HCT116 (cell line): ENCODE measurements at regions not wholly inside any gene's neighbourhood (a gene's known extent, or its start where the extent isn't known, plus 50 kb on each side); places are given as distances from the start of the nearest gene placed in this dataset.

Source experiments
- CTCF ChIP-seq, 3 experiments: fragments of 200-600 bp in 1 of 3; sonication (generic) in 1 of 3; IDR thresholded peaks in 2 of 3; conservative IDR thresholded peaks in 1 of 3; 2 replicates each; pipeline ENCODE4 v1.5.1; 2012 to 2017; ENCODE audit warnings: low read depth in 2 of 3, low read length in 2 of 3, antibody characterized with exemption in 1 of 3, borderline replicate concordance in 1 of 3, control low read depth in 1 of 3, mild to moderate bottlenecking in 1 of 3, mixed read lengths in 1 of 3, mixed run types in 1 of 3, moderate library complexity in 1 of 3; ENCODE audit not compliant: insufficient read depth in 1 of 3
- EGR1 ChIP-seq: IDR thresholded peaks from 2 replicates; pipeline ENCODE4 v1.6.1; 2012; ENCODE audit warnings: low read depth
- MAX ChIP-seq: IDR thresholded peaks from 2 replicates; pipeline ENCODE4 v1.6.1; 2012
- POLR2A ChIP-seq: IDR thresholded peaks from 2 replicates; pipeline ENCODE4 v1.7.0; 2011; ENCODE audit warnings: borderline replicate concordance; ENCODE audit not compliant: insufficient read depth, insufficient read length; ENCODE audit errors: extremely low read depth
- POLR2AphosphoS5 ChIP-seq: IDR thresholded peaks from 2 replicates; pipeline ENCODE4 v1.6.1; 2011; ENCODE audit warnings: mild to moderate bottlenecking, low read depth, low read length, moderate library complexity
- RAD21 ChIP-seq: IDR thresholded peaks from 2 replicates; pipeline ENCODE4 v1.6.1; 2012; ENCODE audit warnings: low read depth, mild to moderate bottlenecking
- TCF7L2 ChIP-seq: IDR thresholded peaks from 2 replicates; pipeline ENCODE4 v1.7.0; 2011; ENCODE audit warnings: borderline replicate concordance, inconsistent platforms; ENCODE audit not compliant: insufficient read depth, insufficient read length; ENCODE audit errors: extremely low read depth
- ZBTB33 ChIP-seq: IDR thresholded peaks from 2 replicates; pipeline ENCODE4 v1.6.1; 2011; ENCODE audit warnings: mild to moderate bottlenecking, low read length, moderate library complexity; ENCODE audit not compliant: insufficient replicate concordance; ENCODE audit errors: extremely low read depth

GRCh38 chr3:117645561-117646242, 936.1 kb downstream of the TUSC7 start:
- TF ChIP-seq CTCF (IDR thresholded peaks at IDR 0.05 in 2 of 3, conservative IDR thresholded peaks at IDR 0.05 in 1 of 3; ENCODE audit: borderline replicate concordance in 1 of 3, insufficient read depth in 1 of 3, low read depth in 2 of 3, low read length in 2 of 3) (no peak), POLR2AphosphoS5 (no peak), POLR2A (no peak), MAX (no peak), EGR1 (no peak), TCF7L2 (no peak), ZBTB33 (no peak), RAD21 (no peak)
